Mesothelial cell of epicardium (in vitro differentiated cells): ENCODE measurements at regions not wholly inside any gene's neighbourhood (a gene's known extent, or its start where the extent isn't known, plus 50 kb on each side); places are given as distances from the start of the nearest gene placed in this dataset.

Experiments
- DNase-seq, 2 experiments: peaks; one replicate each; pipeline ENCODE4 v3.0.0; 2021; ENCODE audit warnings: low spot score in 2 of 2; ENCODE audit not compliant: unreplicated experiment in 2 of 2
- H3K27ac Mint-ChIP-seq: 2 replicates; pipeline ENCODE4 v1.8.0; 2021; ENCODE audit warnings: mixed read lengths
- H3K27me3 Mint-ChIP-seq: 2 replicates; pipeline ENCODE4 v1.8.0; 2021; ENCODE audit warnings: low read depth, mixed read lengths
- H3K36me3 Mint-ChIP-seq: 2 replicates; pipeline ENCODE4 v1.8.0; 2021; ENCODE audit warnings: mixed read lengths
- H3K4me1 Mint-ChIP-seq: 2 replicates; pipeline ENCODE4 v1.8.0; 2021; ENCODE audit warnings: mixed read lengths
- H3K4me3 Mint-ChIP-seq: 2 replicates; pipeline ENCODE4 v1.8.0; 2021; ENCODE audit warnings: mild to moderate bottlenecking, moderate library complexity, mixed read lengths
- H3K9me3 Mint-ChIP-seq: 2 replicates; pipeline ENCODE4 v1.8.0; 2021; ENCODE audit warnings: mixed read lengths
- CTCF ChIP-seq: fragments of 200-600 bp; sonication (generic); IDR thresholded peaks from one replicate; pipeline ENCODE4 v1.5.0; 2021; ENCODE audit warnings: antibody characterized with exemption; ENCODE audit not compliant: unreplicated experiment

DNA sequence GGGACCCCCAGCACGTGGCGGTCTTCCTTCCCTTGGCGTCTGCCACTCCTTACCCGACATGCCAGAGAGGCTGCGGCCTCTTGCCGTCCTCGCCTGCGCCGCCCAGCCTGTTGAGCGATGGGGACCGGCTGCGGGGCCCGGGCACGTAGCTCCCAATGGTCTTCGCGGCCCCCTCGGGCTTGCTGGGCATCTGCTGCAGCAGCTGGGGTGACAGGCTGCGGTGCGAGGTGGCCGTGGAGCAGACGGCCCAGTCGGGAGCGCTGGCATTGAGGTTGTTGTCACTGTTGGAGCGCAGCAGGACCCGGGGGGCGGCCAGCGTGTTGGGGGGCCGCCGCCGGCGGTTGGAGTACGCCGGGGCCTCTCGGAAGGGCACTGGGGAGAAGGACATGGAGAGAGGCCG lies 422.0 kb downstream of the CTTN start:
- H3K4me3 Mint-ChIP-seq = no peak overlapping the region
- no peak for TF ChIP-seq CTCF
- DNase-seq = no peak
- H3K9me3 Mint-ChIP-seq = no peaks in the 10 kb centered on the region
- peaks cover 15% of the 10 kb centered on the region for H3K4me1 Mint-ChIP-seq
- peaks cover 27% of the 10 kb centered on the region for H3K27me3 Mint-ChIP-seq
- H3K27ac Mint-ChIP-seq = no peak overlapping the region
- H3K36me3 Mint-ChIP-seq = no peaks in the 10 kb centered on the region

- H3K4me1 Mint-ChIP-seq = peaks cover 17% of the 10 kb centered on the region
Observed at GRCh38 chr11:70820712-70821111, 422.4 kb downstream of the CTTN start.

DNA sequence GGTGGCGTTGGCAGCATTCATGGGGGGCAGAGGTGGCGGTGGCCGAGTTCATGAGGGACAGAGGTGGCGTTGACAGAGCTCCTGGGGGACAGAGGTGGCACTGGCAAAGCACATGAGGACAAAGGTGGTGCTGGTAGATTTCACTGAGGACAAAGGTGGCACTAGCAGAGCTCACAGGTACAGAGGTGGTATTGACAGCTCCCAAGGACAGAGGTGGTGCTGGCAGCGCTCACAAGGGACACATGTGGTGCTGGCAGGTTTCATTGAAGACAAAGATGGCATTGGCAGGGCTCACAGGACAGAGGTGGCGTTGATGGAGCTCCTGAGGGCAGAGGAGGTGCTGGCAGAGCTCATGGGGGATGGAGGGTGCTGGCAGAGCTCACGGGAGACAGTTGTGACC lies 425.4 kb downstream of the CTTN start:
- DNase-seq = no peak
- Mint-ChIP-seq H3K4me1 (peaks cover 32% of the 10 kb centered on the region), H3K4me3 (no peak overlapping the region), H3K36me3 (no peaks in the 10 kb centered on the region), H3K27me3 (peaks cover 47% of the 10 kb centered on the region), H3K27ac (no peak overlapping the region), H3K9me3 (no peaks in the 10 kb centered on the region)
- TF ChIP-seq CTCF = no peak

More at GRCh38 chr11:70820712-70821111, 422.4 kb downstream of the CTTN start:
- H3K27me3 Mint-ChIP-seq = peaks cover 30% of the 10 kb centered on the region
- no peaks in the 10 kb centered on the region for H3K9me3 Mint-ChIP-seq
- no peak for TF ChIP-seq CTCF
- no peak overlapping the region for H3K4me3 Mint-ChIP-seq
- H3K36me3 Mint-ChIP-seq = no peaks in the 10 kb centered on the region
- DNase-seq = no peak
- no peak overlapping the region for H3K27ac Mint-ChIP-seq

- Mint-ChIP-seq H3K36me3 (no peaks in the 10 kb centered on the region), H3K4me1 (peaks cover 32% of the 10 kb centered on the region), H3K27ac (peak overlapping the region; percentile 47), H3K9me3 (no peaks in the 10 kb centered on the region), H3K4me3 (peak overlapping the region; percentile 8), H3K27me3 (peaks cover 49% of the 10 kb centered on the region)
- DNase-seq = no peak
- no peak for TF ChIP-seq CTCF
Observed at GRCh38 chr11:70824605-70825245, 426.4 kb downstream of the CTTN start.

DNA sequence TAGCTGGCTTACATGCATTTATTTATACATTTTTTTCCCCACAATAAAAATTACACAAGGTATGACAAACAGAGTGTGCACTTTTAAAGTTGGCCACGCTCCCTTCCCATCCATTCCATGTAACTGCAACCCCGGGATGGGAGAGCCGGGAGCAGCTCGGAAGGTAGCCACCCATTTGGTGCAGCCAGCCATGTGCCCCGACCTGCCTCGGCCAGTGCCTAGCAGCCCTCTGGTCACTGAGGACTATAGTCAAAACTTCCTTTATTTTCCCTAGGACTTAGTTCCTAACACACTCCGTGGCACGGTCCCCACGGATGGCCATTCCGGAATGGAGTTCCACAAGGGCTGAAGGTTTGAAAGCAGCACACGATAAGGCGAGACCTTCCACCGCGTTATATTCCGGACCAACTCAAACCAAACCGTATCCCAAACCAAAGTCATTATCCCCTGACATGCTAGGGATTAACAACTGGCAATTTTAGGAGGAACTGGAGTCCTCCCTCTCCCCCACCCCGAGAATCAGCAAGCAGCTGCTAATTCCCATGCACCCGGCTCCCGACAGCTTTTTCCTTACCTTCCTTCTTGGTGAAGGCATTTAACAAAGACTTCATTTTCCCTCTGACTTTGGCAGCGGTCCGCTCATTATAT lies 426.4 kb downstream of the SHANK2 start:
- Mint-ChIP-seq H3K4me1 (peaks cover 32% of the 10 kb centered on the region), H3K9me3 (no peaks in the 10 kb centered on the region), H3K36me3 (no peaks in the 10 kb centered on the region), H3K27ac (no peak overlapping the region), H3K27me3 (peaks cover 53% of the 10 kb centered on the region), H3K4me3 (peak overlapping the region; percentile 15)
- DNase-seq = no peak
- no peak for TF ChIP-seq CTCF
